OCI-LY1 (cell line): ENCODE measurements at regions not wholly inside any gene's neighbourhood (a gene's known extent, or its start where the extent isn't known, plus 50 kb on each side); places are given as distances from the start of the nearest gene placed in this dataset.

Experiments
- CTCF ChIP-seq: fragments of 200-600 bp; sonication (generic), shearing (Covaris generic); IDR thresholded peaks from 2 replicates; pipeline ENCODE4 v1.5.1; 2017; ENCODE audit warnings: mild to moderate bottlenecking, antibody characterized with exemption, low read length, moderate library complexity, mixed read lengths
- EZH2 ChIP-seq: fragments of 200-600 bp; sonication (generic), shearing (Covaris generic); IDR thresholded peaks from 2 replicates; pipeline ENCODE4 v1.8.0; 2017; ENCODE audit warnings: borderline replicate concordance, mixed run types, mild to moderate bottlenecking, antibody characterized with exemption, low read length, moderate library complexity, mixed read lengths

- TF ChIP-seq EZH2 (no peak), CTCF (no peak)
These were observed 60.1 kb upstream of the PFN2 start for GRCh38 chr3:150030841-150031240.
